NCI-H524 treated with DMSO at 0.1 percent for 48 hours (cell line): ENCODE measurements at regions not wholly inside any gene's neighbourhood (a gene's known extent, or its start where the extent isn't known, plus 50 kb on each side); places are given as distances from the start of the nearest gene placed in this dataset.

Source experiments
- DNase-seq: peaks from one replicate; lab custom pipeline; 2025; lab: John Stamatoyannopoulos, UW

GRCh38 chr15:47566610-47567009 lies 150.7 kb upstream of the SEMA6D start:
- DNase-seq = no peak

- DNase-seq = no peak
Measured at GRCh38 chr15:47568030-47568429, 149.3 kb upstream of the SEMA6D start.

GRCh38 chr15:47570044-47570443 lies 147.3 kb upstream of the SEMA6D start:
- no peak for DNase-seq

- no peak for DNase-seq
Measured at GRCh38 chr15:47570451-47570850, 146.9 kb upstream of the SEMA6D start.

- no peak for DNase-seq
Measured at GRCh38 chr15:47570881-47571640, 146.2 kb upstream of the SEMA6D start.

- no peak for DNase-seq
Measured at GRCh38 chr15:47573673-47574072, 143.6 kb upstream of the SEMA6D start.

- DNase-seq = no peak
Measured at GRCh38 chr15:47577000-47577399, 140.3 kb upstream of the SEMA6D start.

- no peak for DNase-seq
Measured at GRCh38 chr15:47577461-47577860, 139.8 kb upstream of the SEMA6D start.

GRCh38 chr15:47582233-47582632 lies 135.1 kb upstream of the SEMA6D start:
- no peak for DNase-seq

GRCh38 chr15:47584316-47584715 lies 133.0 kb upstream of the SEMA6D start:
- no peak for DNase-seq

- DNase-seq = no peak
Measured at GRCh38 chr15:47586653-47587224, 130.6 kb upstream of the SEMA6D start.

- DNase-seq = no peak
Measured at GRCh38 chr15:47587940-47588802, 129.1 kb upstream of the SEMA6D start.

- DNase-seq = no peak
Measured at GRCh38 chr15:47588958-47589357, 128.3 kb upstream of the SEMA6D start.

- no peak for DNase-seq
Measured at GRCh38 chr15:47598996-47599395, 118.3 kb upstream of the SEMA6D start.

- no peak for DNase-seq
Measured at GRCh38 chr15:47599806-47600205, 117.5 kb upstream of the SEMA6D start.

GRCh38 chr15:47602121-47602520 lies 115.2 kb upstream of the SEMA6D start:
- DNase-seq = no peak

- DNase-seq = no peak
Measured at GRCh38 chr15:47603026-47603425, 114.3 kb upstream of the SEMA6D start.

GRCh38 chr15:47607695-47608094 lies 109.6 kb upstream of the SEMA6D start:
- no peak for DNase-seq

- DNase-seq = no peak
Measured at GRCh38 chr15:47609693-47610092, 107.6 kb upstream of the SEMA6D start.

- DNase-seq = no peak
Measured at GRCh38 chr15:47610736-47611135, 106.6 kb upstream of the SEMA6D start.

- no peak for DNase-seq
Measured at GRCh38 chr15:47614360-47615011, 102.8 kb upstream of the SEMA6D start.

GRCh38 chr15:47616876-47617275 lies 100.4 kb upstream of the SEMA6D start:
- DNase-seq = no peak
